Liver (tissue), 8 donors: ENCODE measurements at regions not wholly inside any gene's neighbourhood (a gene's known extent, or its start where the extent isn't known, plus 50 kb on each side); places are given as distances from the start of the nearest gene placed in this dataset.

Source experiments
- DNase-seq: peaks from one replicate; pipeline ENCODE4 v3.0.0-alpha.2; 2017; ENCODE audit warnings: low spot score
- H3K27ac ChIP-seq, 2 donors: one replicate each; pipeline ENCODE4 v1.7.0; 2013; ENCODE audit warnings: inconsistent platforms in 2 of 2, low read length in 2 of 2, control low read depth in 1 of 2, low read depth in 1 of 2, mild to moderate bottlenecking in 1 of 2
- H3K27me3 ChIP-seq, 4 donors: one replicate each; pipeline versions ENCODE4 v1.6.1 to v1.7.0; 2013; ENCODE audit warnings: low read length in 3 of 4, inconsistent platforms in 1 of 4, mild to moderate bottlenecking in 1 of 4, moderate library complexity in 1 of 4; ENCODE audit not compliant: control insufficient read depth in 4 of 4, insufficient read depth in 4 of 4
- H3K36me3 ChIP-seq, 4 donors: one replicate each; pipeline versions ENCODE4 v1.6.1 to v1.7.0; 2013; ENCODE audit warnings: low read length in 3 of 4, mild to moderate bottlenecking in 3 of 4, low read depth in 1 of 4, moderate library complexity in 1 of 4; ENCODE audit not compliant: control insufficient read depth in 4 of 4, insufficient read depth in 3 of 4
- H3K4me1 ChIP-seq, 4 donors: one replicate each; pipeline versions ENCODE4 v1.6.1 to v1.7.0; 2013; ENCODE audit warnings: low read length in 3 of 4, mild to moderate bottlenecking in 3 of 4, moderate library complexity in 1 of 4; ENCODE audit not compliant: control insufficient read depth in 4 of 4, insufficient read depth in 4 of 4
- H3K4me3 ChIP-seq, 3 donors: one replicate each; pipeline versions ENCODE4 v1.6.1 to v1.7.0; 2013; ENCODE audit warnings: low read length in 3 of 3, control low read depth in 1 of 3, low read depth in 1 of 3, mild to moderate bottlenecking in 1 of 3
- H3K9ac ChIP-seq, 2 donors: one replicate each; pipeline ENCODE4 v1.7.0; 2013; ENCODE audit warnings: low read length in 2 of 2, mild to moderate bottlenecking in 2 of 2, moderate library complexity in 2 of 2, control low read depth in 1 of 2, low read depth in 1 of 2
- H3K9me3 ChIP-seq, 4 donors: one replicate each; pipeline versions ENCODE4 v1.6.1 to v1.7.0; 2013; ENCODE audit warnings: low read length in 3 of 4; ENCODE audit not compliant: control insufficient read depth in 4 of 4
- EGR1 ChIP-seq, 2 donors: IDR thresholded peaks; 2 replicates each; pipeline ENCODE4 v1.6.1; 2016 to 2018; ENCODE audit warnings: antibody characterized with exemption in 2 of 2, low read depth in 2 of 2
- FOXA1 ChIP-seq: IDR thresholded peaks from 2 replicates; pipeline ENCODE4 v1.6.1; 2016; ENCODE audit warnings: antibody characterized with exemption
- GABPA ChIP-seq, 2 donors: IDR thresholded peaks in 1 of 2; conservative IDR thresholded peaks in 1 of 2; 2 replicates each; pipeline ENCODE4 v1.6.1; 2016; ENCODE audit warnings: antibody characterized with exemption in 2 of 2, mild to moderate bottlenecking in 1 of 2, moderate library complexity in 1 of 2
- HNF4A ChIP-seq, 2 donors: conservative IDR thresholded peaks; 2 replicates each; pipeline ENCODE4 v1.6.1; 2016; ENCODE audit warnings: antibody characterized with exemption in 2 of 2, mild to moderate bottlenecking in 2 of 2
- HNF4G ChIP-seq: IDR thresholded peaks from 2 replicates; pipeline ENCODE4 v1.6.1; 2016; ENCODE audit warnings: antibody characterized with exemption
- JUND ChIP-seq, 2 donors: IDR thresholded peaks; 2 replicates each; pipeline ENCODE4 v1.6.1; 2016; ENCODE audit warnings: antibody characterized with exemption in 2 of 2
- NR2F2 ChIP-seq: IDR thresholded peaks from 2 replicates; pipeline ENCODE4 v1.6.1; 2016; ENCODE audit warnings: antibody characterized with exemption
- RAD21 ChIP-seq, 2 donors: IDR thresholded peaks; 2 replicates each; pipeline ENCODE4 v1.6.1; 2016; ENCODE audit warnings: antibody characterized with exemption in 2 of 2, mild to moderate bottlenecking in 2 of 2
- SP1 ChIP-seq: IDR thresholded peaks from 2 replicates; pipeline ENCODE4 v1.6.1; 2018; ENCODE audit warnings: antibody characterized with exemption, mild to moderate bottlenecking
- WGBS: extraction: QIAGEN DNeasy Blood & Tissue Kit; methylation state at CpG from one replicate; pipeline ENCODE4 v1.1.7; 2013; 5-methylcytosine and 5-hydroxymethylcytosine counted together
- TF ChIP-seq, protein P1 (sequence below): IDR thresholded peaks from 2 replicates; pipeline ENCODE4 v1.6.1; 2016; ENCODE audit warnings: antibody characterized with exemption
- TF ChIP-seq, protein P2 (sequence below): IDR thresholded peaks from 2 replicates; pipeline ENCODE4 v1.6.1; 2016; ENCODE audit warnings: antibody characterized with exemption
- TF ChIP-seq, protein P3 (sequence below): fragments of 150-350 bp; IDR thresholded peaks from 2 replicates; pipeline ENCODE4 v1.5.1; 2017; ENCODE audit warnings: improper control_type of control experiment, low read depth, low read length; ENCODE audit not compliant: missing input control
- TF ChIP-seq, protein P4 (sequence below): IDR thresholded peaks from 2 replicates; pipeline ENCODE4 v1.6.1; 2016; ENCODE audit warnings: antibody characterized with exemption, mild to moderate bottlenecking
- TF ChIP-seq, protein P5 (sequence below): IDR thresholded peaks from 2 replicates; pipeline ENCODE4 v1.6.1; 2016; ENCODE audit warnings: antibody characterized with exemption
- donor health status: healthy.
- donor health status: healthy.
- donor health status: healthy.
- donor health status: healthy.
- donor health status: healthy.

DNA sequence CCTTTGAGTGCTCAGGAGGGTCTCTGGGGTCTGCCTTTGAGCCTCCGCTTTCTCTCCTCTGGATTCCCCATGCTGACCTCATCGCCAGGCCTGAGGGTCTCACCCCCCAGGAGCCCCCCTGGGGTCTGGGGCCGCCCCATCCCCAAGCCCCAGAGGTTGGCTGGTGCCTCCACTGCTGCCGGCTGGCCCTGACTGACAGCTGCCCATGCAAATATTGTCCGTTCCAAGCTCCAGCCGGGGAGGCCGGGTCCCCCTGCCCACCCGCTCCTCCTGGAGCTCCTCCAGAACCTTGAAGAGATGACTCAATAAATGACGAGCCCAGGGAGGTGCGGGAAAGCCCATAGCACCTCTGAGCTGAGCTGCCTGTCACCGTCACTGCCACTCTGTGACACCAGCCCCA is 173.8 kb downstream of the RBFOX3 start:
- Histone ChIP-seq H3K9me3 (peaks cover 0 to 3% (median under 1%) of the 10 kb centered on the region in 4 donors), H3K4me1 (no peaks in the 10 kb centered on the region), H3K27me3 (peaks cover 0 to 5% (median 2%) of the 10 kb centered on the region in 4 donors), H3K27ac (no peak overlapping the region), H3K9ac (no peak overlapping the region), H3K4me3 (no peak overlapping the region), H3K36me3 (no peaks in the 10 kb centered on the region)
- TF ChIP-seq, protein P1, sequence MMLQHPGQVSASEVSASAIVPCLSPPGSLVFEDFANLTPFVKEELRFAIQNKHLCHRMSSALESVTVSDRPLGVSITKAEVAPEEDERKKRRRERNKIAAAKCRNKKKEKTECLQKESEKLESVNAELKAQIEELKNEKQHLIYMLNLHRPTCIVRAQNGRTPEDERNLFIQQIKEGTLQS = no peak
- TF ChIP-seq NR2F2 (no peak), FOXA1 (no peak), EGR1 (IDR thresholded peaks at IDR 0.05; ENCODE audit: low read depth in 2 of 2) (no peak), GABPA (IDR thresholded peaks at IDR 0.05 in 1 of 2, conservative IDR thresholded peaks at IDR 0.05 in 1 of 2) (no peak), HNF4A (conservative IDR thresholded peaks at IDR 0.05) (no peak), JUND (IDR thresholded peaks at IDR 0.05) (no peak)
- TF ChIP-seq, protein P2, sequence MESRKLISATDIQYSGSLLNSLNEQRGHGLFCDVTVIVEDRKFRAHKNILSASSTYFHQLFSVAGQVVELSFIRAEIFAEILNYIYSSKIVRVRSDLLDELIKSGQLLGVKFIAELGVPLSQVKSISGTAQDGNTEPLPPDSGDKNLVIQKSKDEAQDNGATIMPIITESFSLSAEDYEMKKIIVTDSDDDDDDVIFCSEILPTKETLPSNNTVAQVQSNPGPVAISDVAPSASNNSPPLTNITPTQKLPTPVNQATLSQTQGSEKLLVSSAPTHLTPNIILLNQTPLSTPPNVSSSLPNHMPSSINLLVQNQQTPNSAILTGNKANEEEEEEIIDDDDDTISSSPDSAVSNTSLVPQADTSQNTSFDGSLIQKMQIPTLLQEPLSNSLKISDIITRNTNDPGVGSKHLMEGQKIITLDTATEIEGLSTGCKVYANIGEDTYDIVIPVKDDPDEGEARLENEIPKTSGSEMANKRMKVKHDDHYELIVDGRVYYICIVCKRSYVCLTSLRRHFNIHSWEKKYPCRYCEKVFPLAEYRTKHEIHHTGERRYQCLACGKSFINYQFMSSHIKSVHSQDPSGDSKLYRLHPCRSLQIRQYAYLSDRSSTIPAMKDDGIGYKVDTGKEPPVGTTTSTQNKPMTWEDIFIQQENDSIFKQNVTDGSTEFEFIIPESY = no peak
- TF ChIP-seq, protein P3, sequence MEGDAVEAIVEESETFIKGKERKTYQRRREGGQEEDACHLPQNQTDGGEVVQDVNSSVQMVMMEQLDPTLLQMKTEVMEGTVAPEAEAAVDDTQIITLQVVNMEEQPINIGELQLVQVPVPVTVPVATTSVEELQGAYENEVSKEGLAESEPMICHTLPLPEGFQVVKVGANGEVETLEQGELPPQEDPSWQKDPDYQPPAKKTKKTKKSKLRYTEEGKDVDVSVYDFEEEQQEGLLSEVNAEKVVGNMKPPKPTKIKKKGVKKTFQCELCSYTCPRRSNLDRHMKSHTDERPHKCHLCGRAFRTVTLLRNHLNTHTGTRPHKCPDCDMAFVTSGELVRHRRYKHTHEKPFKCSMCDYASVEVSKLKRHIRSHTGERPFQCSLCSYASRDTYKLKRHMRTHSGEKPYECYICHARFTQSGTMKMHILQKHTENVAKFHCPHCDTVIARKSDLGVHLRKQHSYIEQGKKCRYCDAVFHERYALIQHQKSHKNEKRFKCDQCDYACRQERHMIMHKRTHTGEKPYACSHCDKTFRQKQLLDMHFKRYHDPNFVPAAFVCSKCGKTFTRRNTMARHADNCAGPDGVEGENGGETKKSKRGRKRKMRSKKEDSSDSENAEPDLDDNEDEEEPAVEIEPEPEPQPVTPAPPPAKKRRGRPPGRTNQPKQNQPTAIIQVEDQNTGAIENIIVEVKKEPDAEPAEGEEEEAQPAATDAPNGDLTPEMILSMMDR = no peak
- TF ChIP-seq, protein P4, sequence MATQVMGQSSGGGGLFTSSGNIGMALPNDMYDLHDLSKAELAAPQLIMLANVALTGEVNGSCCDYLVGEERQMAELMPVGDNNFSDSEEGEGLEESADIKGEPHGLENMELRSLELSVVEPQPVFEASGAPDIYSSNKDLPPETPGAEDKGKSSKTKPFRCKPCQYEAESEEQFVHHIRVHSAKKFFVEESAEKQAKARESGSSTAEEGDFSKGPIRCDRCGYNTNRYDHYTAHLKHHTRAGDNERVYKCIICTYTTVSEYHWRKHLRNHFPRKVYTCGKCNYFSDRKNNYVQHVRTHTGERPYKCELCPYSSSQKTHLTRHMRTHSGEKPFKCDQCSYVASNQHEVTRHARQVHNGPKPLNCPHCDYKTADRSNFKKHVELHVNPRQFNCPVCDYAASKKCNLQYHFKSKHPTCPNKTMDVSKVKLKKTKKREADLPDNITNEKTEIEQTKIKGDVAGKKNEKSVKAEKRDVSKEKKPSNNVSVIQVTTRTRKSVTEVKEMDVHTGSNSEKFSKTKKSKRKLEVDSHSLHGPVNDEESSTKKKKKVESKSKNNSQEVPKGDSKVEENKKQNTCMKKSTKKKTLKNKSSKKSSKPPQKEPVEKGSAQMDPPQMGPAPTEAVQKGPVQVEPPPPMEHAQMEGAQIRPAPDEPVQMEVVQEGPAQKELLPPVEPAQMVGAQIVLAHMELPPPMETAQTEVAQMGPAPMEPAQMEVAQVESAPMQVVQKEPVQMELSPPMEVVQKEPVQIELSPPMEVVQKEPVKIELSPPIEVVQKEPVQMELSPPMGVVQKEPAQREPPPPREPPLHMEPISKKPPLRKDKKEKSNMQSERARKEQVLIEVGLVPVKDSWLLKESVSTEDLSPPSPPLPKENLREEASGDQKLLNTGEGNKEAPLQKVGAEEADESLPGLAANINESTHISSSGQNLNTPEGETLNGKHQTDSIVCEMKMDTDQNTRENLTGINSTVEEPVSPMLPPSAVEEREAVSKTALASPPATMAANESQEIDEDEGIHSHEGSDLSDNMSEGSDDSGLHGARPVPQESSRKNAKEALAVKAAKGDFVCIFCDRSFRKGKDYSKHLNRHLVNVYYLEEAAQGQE = no peak
- WGBS = 61% methylated on average over 11 of the region's 11 CpGs
- DNase-seq = no peak

DNA sequence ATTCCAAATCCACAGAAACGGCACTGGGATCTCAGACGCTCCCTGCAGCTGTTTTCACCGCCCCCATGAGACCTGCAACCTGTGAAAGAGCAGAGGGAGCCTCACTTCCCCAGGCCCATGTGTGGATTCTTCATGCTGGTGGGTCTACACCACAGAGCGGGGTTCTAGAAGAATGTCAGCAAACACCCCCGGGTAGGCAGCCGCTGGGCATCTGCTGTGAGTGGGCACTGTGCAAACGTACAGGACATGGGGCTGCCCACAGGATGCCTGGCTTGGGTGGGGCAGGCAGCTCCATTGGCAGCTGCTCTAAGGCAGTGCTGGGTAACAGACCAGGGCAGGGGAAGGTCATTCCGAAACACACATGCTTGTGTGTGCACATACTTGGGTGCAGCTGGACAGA is 174.9 kb downstream of the RBFOX3 start:
- peaks cover 0 to 8% (median 2%) of the 10 kb centered on the region in 4 donors for H3K27me3 ChIP-seq
- WGBS = 65% methylated on average over 8 of the region's 8 CpGs
- TF ChIP-seq, protein P4 = no peak
- no peak for TF ChIP-seq RAD21 (IDR thresholded peaks at IDR 0.05)
- no peak for TF ChIP-seq NR2F2
- TF ChIP-seq HNF4G = no peak
- no peak for TF ChIP-seq JUND (IDR thresholded peaks at IDR 0.05)
- no peak for TF ChIP-seq HNF4A (conservative IDR thresholded peaks at IDR 0.05)
- TF ChIP-seq, protein P3 = no peak
- TF ChIP-seq SP1 = no peak
- TF ChIP-seq, protein P2 = no peak
- TF ChIP-seq, protein P5, sequence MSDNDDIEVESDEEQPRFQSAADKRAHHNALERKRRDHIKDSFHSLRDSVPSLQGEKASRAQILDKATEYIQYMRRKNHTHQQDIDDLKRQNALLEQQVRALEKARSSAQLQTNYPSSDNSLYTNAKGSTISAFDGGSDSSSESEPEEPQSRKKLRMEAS = no peak

More for the DNA sequence above, 174.9 kb downstream of the RBFOX3 start:
- no peak overlapping the region for H3K27ac ChIP-seq
- H3K9ac ChIP-seq = no peak overlapping the region
- no peak overlapping the region for H3K4me3 ChIP-seq
- H3K4me1 ChIP-seq = no peaks in the 10 kb centered on the region
- no peaks in the 10 kb centered on the region for H3K36me3 ChIP-seq
- peaks cover 0 to 3% (median under 1%) of the 10 kb centered on the region in 4 donors for H3K9me3 ChIP-seq
- DNase-seq = no peak
